ENCODE measurements at regions not wholly inside any gene's neighbourhood (a gene's known extent, or its start where the extent isn't known, plus 50 kb on each side); places are given as distances from the start of the nearest gene placed in this dataset.
"Not testable (repeated sequence)": the region's sequence is repeated elsewhere in the genome, so short reads cannot be mapped to it uniquely, and the experiment has no call there.

GRCh38 chr7:42726066-42726785 lies 185.6 kb downstream of the C7orf25 start:
- no peak for DNase-seq (ENCODE audit: low read depth in 4 of 4, low spot score in 3 of 4)

- no peak for DNase-seq (ENCODE audit: low read depth in 4 of 4, low spot score in 3 of 4)
These were observed 189.2 kb downstream of the C7orf25 start for GRCh38 chr7:42722716-42723115.

- no peak for DNase-seq (ENCODE audit: low read depth in 4 of 4, low spot score in 3 of 4)
These were observed 189.7 kb downstream of the C7orf25 start for GRCh38 chr7:42722198-42722597.

- no peak for DNase-seq (ENCODE audit: low read depth in 4 of 4, low spot score in 3 of 4)
These were observed 190.7 kb downstream of the C7orf25 start for GRCh38 chr7:42720991-42721796.

GRCh38 chr7:42720012-42720411 lies 191.9 kb downstream of the C7orf25 start:
- no peak for DNase-seq (ENCODE audit: low read depth in 4 of 4, low spot score in 3 of 4)

- not testable (repeated sequence) for DNase-seq (ENCODE audit: low read depth in 4 of 4, low spot score in 3 of 4)
These were observed 193.4 kb downstream of the C7orf25 start for GRCh38 chr7:42718466-42718865.

GRCh38 chr7:42714356-42714755 lies 197.5 kb downstream of the C7orf25 start:
- no peak for DNase-seq (ENCODE audit: low read depth in 4 of 4, low spot score in 3 of 4)

- DNase-seq (ENCODE audit: low read depth in 4 of 4, low spot score in 3 of 4) = no peak
These were observed 202.6 kb downstream of the C7orf25 start for GRCh38 chr7:42709284-42709683.

GRCh38 chr7:42704710-42705109 lies 207.2 kb downstream of the C7orf25 start:
- DNase-seq (ENCODE audit: low read depth in 4 of 4, low spot score in 3 of 4) = no peak

GRCh38 chr7:42702647-42703046 lies 209.2 kb downstream of the C7orf25 start:
- no peak for DNase-seq (ENCODE audit: low read depth in 4 of 4, low spot score in 3 of 4)

GRCh38 chr7:42700406-42701327 lies 211.2 kb downstream of the C7orf25 start:
- DNase-seq (ENCODE audit: low read depth in 4 of 4, low spot score in 3 of 4) = no peak

GRCh38 chr7:42699380-42700178 lies 212.3 kb downstream of the C7orf25 start:
- no peak for DNase-seq (ENCODE audit: low read depth in 4 of 4, low spot score in 3 of 4)

GRCh38 chr7:42698600-42699374 lies 213.1 kb downstream of the C7orf25 start:
- no peak for DNase-seq (ENCODE audit: low read depth in 4 of 4, low spot score in 3 of 4)

GRCh38 chr7:42694894-42695507 lies 216.9 kb downstream of the C7orf25 start:
- DNase-seq (ENCODE audit: low read depth in 4 of 4, low spot score in 3 of 4) = no peak

GRCh38 chr7:42693722-42694121 lies 218.1 kb downstream of the C7orf25 start:
- no peak for DNase-seq (ENCODE audit: low read depth in 4 of 4, low spot score in 3 of 4)

- no peak for DNase-seq (ENCODE audit: low read depth in 4 of 4, low spot score in 3 of 4)
These were observed 219.2 kb downstream of the C7orf25 start for GRCh38 chr7:42692621-42693020.

- peak in 1 of 4 donors; percentile 35 for DNase-seq (ENCODE audit: low read depth in 4 of 4, low spot score in 3 of 4)
These were observed 220.9 kb downstream of the C7orf25 start for GRCh38 chr7:42690794-42691639.

GRCh38 chr7:42689626-42690025 lies 222.2 kb downstream of the C7orf25 start:
- DNase-seq (ENCODE audit: low read depth in 4 of 4, low spot score in 3 of 4) = no peak
